ENCODE measurements at regions not wholly inside any gene's neighbourhood (a gene's known extent, or its start where the extent isn't known, plus 50 kb on each side); places are given as distances from the start of the nearest gene placed in this dataset.

DNA sequence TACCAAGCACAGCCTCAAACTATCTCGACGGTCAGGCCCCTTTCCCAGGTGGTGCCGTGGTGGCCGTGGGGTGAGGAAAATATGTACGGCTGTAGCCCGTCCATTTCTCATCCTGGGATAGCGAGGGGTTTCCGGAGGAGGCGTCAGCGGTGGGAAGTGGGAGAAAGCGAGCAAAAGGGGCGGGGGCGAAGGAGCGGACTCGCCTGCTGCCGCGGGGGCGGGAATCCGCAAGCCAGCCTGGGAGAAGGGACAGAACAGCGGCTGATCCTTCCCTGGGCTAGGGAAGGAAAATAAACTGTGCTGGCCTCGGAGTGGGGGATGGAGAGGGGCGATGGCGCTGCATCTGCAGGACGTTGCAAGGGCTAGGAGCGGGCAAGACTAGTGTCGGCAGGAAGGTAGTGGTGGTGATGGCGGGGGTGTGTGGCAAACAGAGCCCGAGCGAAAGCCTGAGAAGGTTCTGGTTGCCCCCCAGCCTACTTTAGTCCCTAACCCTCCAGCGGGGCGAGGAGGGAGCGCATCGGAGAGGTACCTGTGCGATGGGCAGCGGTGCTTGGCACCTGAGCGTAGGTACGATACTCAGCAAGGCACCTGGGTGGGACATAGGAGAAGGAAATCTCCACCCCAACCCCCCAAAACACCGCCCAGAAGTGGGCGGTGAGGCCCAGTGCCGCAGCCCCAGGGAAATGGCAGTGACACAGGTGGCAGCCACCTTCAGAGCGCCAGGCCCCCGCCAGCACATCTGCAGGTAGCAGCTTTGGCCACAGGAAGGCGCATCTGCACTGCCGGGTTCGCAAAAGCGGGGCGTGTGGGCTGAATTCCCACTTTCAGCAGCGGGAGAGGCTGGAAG is 49.9 kb upstream of the STEAP1B start:
- Mint-ChIP-seq H3K4me3 (peak overlapping the region; percentile 90 to 95), H3K36me3 (peaks cover 4% of the 10 kb centered on the region in 2 donors), H3K27ac (peak overlapping the region; percentile 96), H3K4me1 (peaks cover 32 to 45% of the 10 kb centered on the region in 2 donors), H3K27me3 (peaks cover 12 to 27% of the 10 kb centered on the region in 2 donors), H3K9me3 (no peaks in the 10 kb centered on the region)
- ATAC-seq (replicated peaks), result peak; percentile 18 to 44
- no peak for DNase-seq

All from stimulated activated naive B cell treated with anti-CD40 and anti-IgM and Interleukin-4, amounts not matched to agents 10 μg/mL and 1 μg/mL and 100 μg/mL, for 72 hours (primary cell).